GM12878 (cell line): ENCODE measurements at regions not wholly inside any gene's neighbourhood (a gene's known extent, or its start where the extent isn't known, plus 50 kb on each side); places are given as distances from the start of the nearest gene placed in this dataset.

Source experiments
- ATAC-seq: fragments of 200-7000 bp; cut with Tn5 transposase; 3 replicates; pipeline ENCODE4 v1.9.1; 2020; ENCODE audit warnings: mild to moderate bottlenecking, moderate library complexity
- BruUV-seq: library from RNA; stranded (reverse); fragments of 400-500 nt; replicated peaks from 2 replicates; lab custom pipeline; 2021; lab: Mats Ljungman, UMichigan
- CTCF ChIA-PET: fragments of 300-600 bp; sonication (Branson Sonifier 250); formaldehyde crosslinking; extraction: SDS; loops from one replicate; lab custom pipeline; 2021; ENCODE audit warnings: inconsistent platforms; lab: Yijun Ruan, JAX
- POLR2A ChIA-PET: fragments of 350-600 bp; formaldehyde crosslinking; extraction: SDS; loops from one replicate; lab custom pipeline; 2021; ENCODE audit warnings: inconsistent platforms; lab: Charles Lee
- RAD21 ChIA-PET: fragments of 300-600 bp; sonication (Branson Sonifier 250); formaldehyde crosslinking; loops from one replicate; lab custom pipeline; 2023; ENCODE audit warnings: antibody characterized with exemption; ENCODE audit not compliant: unreplicated experiment; lab: Charles Lee
- SMC1A ChIA-PET: fragments of 300-600 bp; sonication (Branson Sonifier 250); formaldehyde crosslinking; loops from one replicate; lab custom pipeline; 2023; ENCODE audit not compliant: unreplicated experiment, uncharacterized antibody; lab: Charles Lee
- DNase-seq: peaks from one replicate; pipeline ENCODE4 v3.0.0-alpha.2; 2011; ENCODE audit warnings: low read depth, low spot score
- FAIRE-seq: peaks from 3 replicates; lab custom pipeline; 2011; peaks lifted over from hg19 to GRCh38; lab: Jason Lieb, UNC
- H2AFZ ChIP-seq: 2 replicates; pipeline ENCODE4 v1.6.0; 2011; ENCODE audit warnings: low read depth, low read length, control low read depth; ENCODE audit not compliant: control insufficient read depth
- H3K27ac ChIP-seq: 2 replicates; pipeline ENCODE4 v1.5.1; 2011; ENCODE audit warnings: control low read depth; ENCODE audit not compliant: control insufficient read depth, insufficient read depth
- H3K27me3 ChIP-seq, 2 experiments: replicated peaks in 1 of 2; 2 replicates each; pipeline versions ENCODE4 v1.6.0 to v1.6.1; 2011; ENCODE audit warnings: low read length in 1 of 2; ENCODE audit not compliant: control insufficient read depth in 2 of 2, insufficient read depth in 2 of 2
- H3K36me3 ChIP-seq, 2 experiments: 2 replicates each; pipeline ENCODE4 v1.5.1; 2011; ENCODE audit warnings: low read length in 1 of 2; ENCODE audit not compliant: control insufficient read depth in 2 of 2, insufficient read depth in 2 of 2
- H3K4me1 ChIP-seq: 2 replicates; pipeline ENCODE4 v1.6.1; 2011; ENCODE audit warnings: mild to moderate bottlenecking, low read length, moderate library complexity, mixed read lengths; ENCODE audit not compliant: control insufficient read depth, insufficient read depth
- H3K4me2 ChIP-seq: 2 replicates; pipeline ENCODE4 v1.6.0; 2011; ENCODE audit warnings: control low read depth; ENCODE audit not compliant: control insufficient read depth, insufficient read depth
- H3K4me3 ChIP-seq: fragments of 200-600 bp; sonication (generic); 2 replicates; pipeline ENCODE4 v1.5.1; 2016
- H3K79me2 ChIP-seq: 2 replicates; pipeline ENCODE4 v1.6.0; 2011; ENCODE audit warnings: low read length; ENCODE audit not compliant: control insufficient read depth, insufficient read depth
- H3K9ac ChIP-seq: 2 replicates; pipeline ENCODE4 v1.8.0; 2011; ENCODE audit warnings: low read length, control low read depth, mixed read lengths; ENCODE audit not compliant: control insufficient read depth, insufficient read depth
- H3K9me3 ChIP-seq: replicated peaks from 3 replicates; pipeline ENCODE4 v1.5.1; 2011; ENCODE audit warnings: mild to moderate bottlenecking, low read length; ENCODE audit not compliant: control insufficient read depth, insufficient read depth
- H4K20me1 ChIP-seq: 2 replicates; pipeline ENCODE4 v1.6.0; 2011; ENCODE audit not compliant: control insufficient read depth, insufficient read depth
- BMI1 ChIP-seq: fragments of 450-650 bp; IDR thresholded peaks from 2 replicates; pipeline ENCODE4 v1.6.1; 2016; ENCODE audit warnings: mild to moderate bottlenecking, moderate library complexity, borderline replicate concordance
- CEBPB ChIP-seq, 2 experiments: fragments of 150-350 bp in 1 of 2; IDR thresholded peaks; 2 replicates each; pipeline ENCODE4 v1.6.1; 2012 to 2014; ENCODE audit warnings: low read depth in 2 of 2, low read length in 2 of 2, borderline replicate concordance in 1 of 2, inconsistent platforms in 1 of 2
- CHD2 ChIP-seq: IDR thresholded peaks from 2 replicates; pipeline ENCODE4 v1.6.1; 2011; ENCODE audit warnings: low read depth, low read length, improper control_type of control experiment, borderline replicate concordance
- EED ChIP-seq: sonication (generic); IDR thresholded peaks from 2 replicates; pipeline ENCODE4 v1.6.1; 2016; ENCODE audit warnings: antibody characterized with exemption, low read depth
- LARP7 ChIP-seq: fragments of 450-650 bp; IDR thresholded peaks from 2 replicates; pipeline ENCODE4 v1.6.1; 2017; ENCODE audit warnings: mild to moderate bottlenecking
- MEF2B ChIP-seq: fragments of 450-650 bp; IDR thresholded peaks from 2 replicates; pipeline ENCODE4 v1.6.1; 2018; ENCODE audit warnings: mild to moderate bottlenecking, moderate library complexity; ENCODE audit not compliant: partially characterized antibody, poor library complexity, severe bottlenecking
- MTA3 ChIP-seq: IDR thresholded peaks from 2 replicates; pipeline ENCODE4 v1.6.1; 2012; ENCODE audit warnings: low read length, inconsistent platforms, borderline replicate concordance
- NFIC ChIP-seq: IDR thresholded peaks from 2 replicates; pipeline ENCODE4 v1.6.1; 2012; ENCODE audit warnings: low read depth, mild to moderate bottlenecking, inconsistent platforms, low read length, moderate library complexity
- NFXL1 ChIP-seq: fragments of 450-650 bp; IDR thresholded peaks from 2 replicates; pipeline ENCODE4 v1.6.1; 2017; ENCODE audit warnings: antibody characterized with exemption, mild to moderate bottlenecking, borderline replicate concordance
- POLR2AphosphoS5 ChIP-seq: IDR thresholded peaks from 2 replicates; pipeline ENCODE4 v1.6.1; 2011; ENCODE audit warnings: mild to moderate bottlenecking, low read length, inconsistent platforms
- POU2F2 ChIP-seq: IDR thresholded peaks from 3 replicates; pipeline ENCODE4 v1.6.1; 2011; ENCODE audit warnings: low read depth, mild to moderate bottlenecking, low read length, borderline replicate concordance
- RAD21 ChIP-seq: IDR thresholded peaks from 2 replicates; pipeline ENCODE4 v1.6.1; 2011; ENCODE audit warnings: mild to moderate bottlenecking, low read depth, low read length, moderate library complexity; ENCODE audit not compliant: insufficient read depth
- RFX5 ChIP-seq: IDR thresholded peaks from 2 replicates; pipeline ENCODE4 v1.6.1; 2011; ENCODE audit warnings: low read depth, low read length, improper control_type of control experiment
- SREBF1 ChIP-seq: IDR thresholded peaks from 2 replicates; pipeline ENCODE4 v1.6.1; 2012; ENCODE audit warnings: mild to moderate bottlenecking, low read length
- TARDBP ChIP-seq: IDR thresholded peaks from 2 replicates; pipeline ENCODE4 v1.6.1; 2016; ENCODE audit warnings: borderline replicate concordance
- YBX1 ChIP-seq: fragments of 450-650 bp; IDR thresholded peaks from 2 replicates; pipeline ENCODE4 v1.6.1; 2016; ENCODE audit warnings: antibody characterized with exemption
- ZNF207 ChIP-seq: fragments of 450-650 bp; IDR thresholded peaks from 2 replicates; pipeline ENCODE4 v1.6.1; 2014; ENCODE audit warnings: antibody characterized with exemption, mild to moderate bottlenecking, borderline replicate concordance
- ZNF687 ChIP-seq: fragments of 450-650 bp; IDR thresholded peaks from 2 replicates; pipeline ENCODE4 v1.6.1; 2017; ENCODE audit warnings: mild to moderate bottlenecking, moderate library complexity
- WGBS: methylation state at CpG from one replicate; pipeline ENCODE4 v1.1.6; 2016; ENCODE audit warnings: low lambda C conversion rate; ENCODE audit not compliant: insufficient replicate concordance, insufficient coverage; ENCODE audit errors: missing lambda C conversion rate; 5-methylcytosine and 5-hydroxymethylcytosine counted together
- in situ Hi-C: fragments of 300-500 bp; cut with MboI; formaldehyde crosslinking; loops from 9 replicates; pipeline ENCODE4 v1.14.3; 2018; ENCODE audit warnings: mixed read lengths
- intact Hi-C: fragments of 100-400 bp; cut with micrococcal nuclease; formaldehyde crosslinking; loops from one replicate; pipeline ENCODE4 v1.14.2; 2022; ENCODE audit not compliant: unreplicated experiment
- TF ChIP-seq, protein P1 (sequence below): IDR thresholded peaks from 2 replicates; pipeline ENCODE4 v1.6.1; 2011; ENCODE audit warnings: borderline replicate concordance, low read depth, mild to moderate bottlenecking, moderate library complexity, mixed read lengths, low read length; ENCODE audit not compliant: insufficient read depth; ENCODE audit errors: extremely low read length
- TF ChIP-seq, protein P2 (sequence below): IDR thresholded peaks from 2 replicates; pipeline ENCODE4 v1.6.1; 2011; ENCODE audit warnings: low read depth, mild to moderate bottlenecking, low read length, moderate library complexity, borderline replicate concordance; ENCODE audit errors: extremely low read depth

DNA sequence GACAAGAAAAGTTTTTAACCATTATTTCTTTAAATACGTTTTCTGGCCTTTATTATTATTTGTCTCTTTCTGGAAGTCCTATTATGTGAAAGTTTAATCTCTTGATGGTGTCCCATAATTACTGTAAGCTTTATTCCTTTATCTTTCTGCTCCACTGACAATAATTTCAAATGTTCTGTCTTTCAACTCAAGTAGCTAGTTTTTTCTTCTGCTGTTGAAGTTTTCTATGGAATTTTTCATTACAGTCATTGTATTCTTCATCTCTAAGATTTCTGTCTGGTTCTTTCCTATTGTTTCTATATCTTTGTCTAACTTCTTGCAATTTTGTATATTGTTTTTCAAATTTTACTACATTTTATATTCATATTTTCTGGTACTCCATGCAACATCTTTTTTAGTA is 173.6 kb upstream of the MGAT4C start:
- ChIA-PET CTCF (no interaction called here), SMC1A (no interaction called here), POLR2A (no interaction called here), RAD21 (no interaction called here)
- Histone ChIP-seq H3K79me2 (no peaks in the 10 kb centered on the region), H2AFZ (no peak overlapping the region), H3K27me3 (no peaks in the 10 kb centered on the region), H3K4me2 (no peak overlapping the region), H3K9me3 (no peaks in the 10 kb centered on the region), H3K9ac (no peak overlapping the region), H3K36me3 (no peaks in the 10 kb centered on the region), H3K4me3 (no peak overlapping the region), H3K4me1 (no peaks in the 10 kb centered on the region), H4K20me1 (no peaks in the 10 kb centered on the region), H3K27ac (no peak overlapping the region)
- intact Hi-C loops: no loop called here
- FAIRE-seq: no peak
- DNase-seq: no peak
- in situ Hi-C loops: no loop called here
- no peak for ATAC-seq
- 5% methylated on average over 1 of the region's 1 CpG for WGBS
- no TSS peak for BruUV-seq
- TF ChIP-seq MEF2B (no peak), POU2F2 (no peak), MTA3 (no peak), LARP7 (no peak), ZNF687 (no peak), BMI1 (no peak), TARDBP (no peak), NFIC (no peak), RAD21 (no peak), NFXL1 (no peak), POLR2AphosphoS5 (no peak), ZNF207 (no peak), RFX5 (no peak), CEBPB (IDR thresholded peaks at IDR 0.05; ENCODE audit: borderline replicate concordance in 1 of 2, low read depth in 2 of 2, low read length in 2 of 2) (no peak), CHD2 (no peak), EED (no peak), YBX1 (no peak), SREBF1 (no peak)
- TF ChIP-seq, protein P1, sequence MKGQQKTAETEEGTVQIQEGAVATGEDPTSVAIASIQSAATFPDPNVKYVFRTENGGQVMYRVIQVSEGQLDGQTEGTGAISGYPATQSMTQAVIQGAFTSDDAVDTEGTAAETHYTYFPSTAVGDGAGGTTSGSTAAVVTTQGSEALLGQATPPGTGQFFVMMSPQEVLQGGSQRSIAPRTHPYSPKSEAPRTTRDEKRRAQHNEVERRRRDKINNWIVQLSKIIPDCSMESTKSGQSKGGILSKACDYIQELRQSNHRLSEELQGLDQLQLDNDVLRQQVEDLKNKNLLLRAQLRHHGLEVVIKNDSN: no peak
- TF ChIP-seq, protein P2, sequence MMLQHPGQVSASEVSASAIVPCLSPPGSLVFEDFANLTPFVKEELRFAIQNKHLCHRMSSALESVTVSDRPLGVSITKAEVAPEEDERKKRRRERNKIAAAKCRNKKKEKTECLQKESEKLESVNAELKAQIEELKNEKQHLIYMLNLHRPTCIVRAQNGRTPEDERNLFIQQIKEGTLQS: no peak
